ENCODE measurements at regions not wholly inside any gene's neighbourhood (a gene's known extent, or its start where the extent isn't known, plus 50 kb on each side); places are given as distances from the start of the nearest gene placed in this dataset.
"Not testable (repeated sequence)": the region's sequence is repeated elsewhere in the genome, so short reads cannot be mapped to it uniquely, and the experiment has no call there.

- no peak overlapping the region for H3K4me3 Mint-ChIP-seq
- CTCF ChIA-PET = no interaction called here
- H3K36me3 Mint-ChIP-seq = no peaks in the 10 kb centered on the region
- ATAC-seq (no peak), DNase-seq (no peak)
- H3K27ac Mint-ChIP-seq = no peak overlapping the region
- no peaks in the 10 kb centered on the region for H3K4me1 Mint-ChIP-seq
- H3K27me3 Mint-ChIP-seq = no peaks in the 10 kb centered on the region
- no peaks in the 10 kb centered on the region for H3K9me3 Mint-ChIP-seq (ENCODE audit: low read depth)
These were observed 117.9 kb downstream of the ANXA1 start for GRCh38 chr9:73269430-73270101.

- DNase-seq = no peak
- H3K36me3 Mint-ChIP-seq = no peaks in the 10 kb centered on the region
- no peak overlapping the region for H3K4me3 Mint-ChIP-seq
- no peaks in the 10 kb centered on the region for H3K4me1 Mint-ChIP-seq
- no peaks in the 10 kb centered on the region for H3K27me3 Mint-ChIP-seq
- H3K9me3 Mint-ChIP-seq (ENCODE audit: low read depth) = no peaks in the 10 kb centered on the region
- H3K27ac Mint-ChIP-seq = no peak overlapping the region
- no peak for ATAC-seq
- CTCF ChIA-PET = no interaction called here
These were observed 119.5 kb downstream of the ANXA1 start for GRCh38 chr9:73270967-73271721.

- H3K4me1 Mint-ChIP-seq = no peaks in the 10 kb centered on the region
- ATAC-seq (no peak), DNase-seq (no peak)
- H3K36me3 Mint-ChIP-seq = no peaks in the 10 kb centered on the region
- CTCF ChIA-PET = no interaction called here
- H3K4me3 Mint-ChIP-seq = no peak overlapping the region
- no peaks in the 10 kb centered on the region for H3K27me3 Mint-ChIP-seq
- no peaks in the 10 kb centered on the region for H3K9me3 Mint-ChIP-seq (ENCODE audit: low read depth)
- H3K27ac Mint-ChIP-seq = no peak overlapping the region
These were observed 128.4 kb downstream of the ANXA1 start for GRCh38 chr9:73280113-73280512.

GRCh38 chr9:73284377-73284776 is 132.7 kb downstream of the ANXA1 start:
- Mint-ChIP-seq H3K4me1 (no peaks in the 10 kb centered on the region), H3K36me3 (no peaks in the 10 kb centered on the region), H3K27me3 (no peaks in the 10 kb centered on the region), H3K27ac (no peak overlapping the region), H3K4me3 (no peak overlapping the region), H3K9me3 (ENCODE audit: low read depth) (no peaks in the 10 kb centered on the region)
- DNase-seq = no peak
- no peak for ATAC-seq
- CTCF ChIA-PET = no interaction called here

GRCh38 chr9:73294336-73294735 is 142.7 kb downstream of the ANXA1 start:
- no peaks in the 10 kb centered on the region for H3K27me3 Mint-ChIP-seq
- CTCF ChIA-PET = no interaction called here
- H3K4me1 Mint-ChIP-seq = no peaks in the 10 kb centered on the region
- H3K27ac Mint-ChIP-seq = no peak overlapping the region
- no peak for DNase-seq
- no peaks in the 10 kb centered on the region for H3K36me3 Mint-ChIP-seq
- H3K9me3 Mint-ChIP-seq (ENCODE audit: low read depth) = no peaks in the 10 kb centered on the region
- H3K4me3 Mint-ChIP-seq = no peak overlapping the region
- ATAC-seq = no peak

GRCh38 chr9:73325983-73326382 is 174.3 kb downstream of the ANXA1 start:
- H3K27ac Mint-ChIP-seq = no peak overlapping the region
- H3K4me1 Mint-ChIP-seq = no peaks in the 10 kb centered on the region
- ATAC-seq (no peak), DNase-seq (no peak)
- no peaks in the 10 kb centered on the region for H3K9me3 Mint-ChIP-seq (ENCODE audit: low read depth)
- CTCF ChIA-PET = no interaction called here
- H3K36me3 Mint-ChIP-seq = no peaks in the 10 kb centered on the region
- no peak overlapping the region for H3K4me3 Mint-ChIP-seq
- H3K27me3 Mint-ChIP-seq = no peaks in the 10 kb centered on the region

GRCh38 chr9:73327149-73327548 is 175.5 kb downstream of the ANXA1 start:
- no peaks in the 10 kb centered on the region for H3K27me3 Mint-ChIP-seq
- ATAC-seq (no peak), DNase-seq (no peak)
- H3K36me3 Mint-ChIP-seq = no peaks in the 10 kb centered on the region
- H3K9me3 Mint-ChIP-seq (ENCODE audit: low read depth) = no peaks in the 10 kb centered on the region
- CTCF ChIA-PET = no interaction called here
- no peak overlapping the region for H3K4me3 Mint-ChIP-seq
- no peak overlapping the region for H3K27ac Mint-ChIP-seq
- H3K4me1 Mint-ChIP-seq = no peaks in the 10 kb centered on the region

GRCh38 chr9:73337182-73337581 is 185.5 kb downstream of the ANXA1 start:
- ATAC-seq; H3K27ac Mint-ChIP-seq; DNase-seq; H3K4me3 Mint-ChIP-seq; H3K36me3 Mint-ChIP-seq; CTCF ChIA-PET; H3K27me3 Mint-ChIP-seq; H3K4me1 Mint-ChIP-seq; H3K9me3 Mint-ChIP-seq (ENCODE audit: low read depth): not testable (repeated sequence)

GRCh38 chr9:73344060-73344459 is 192.4 kb downstream of the ANXA1 start:
- CTCF ChIA-PET = no interaction called here
- Mint-ChIP-seq H3K36me3 (no peaks in the 10 kb centered on the region), H3K9me3 (ENCODE audit: low read depth) (no peaks in the 10 kb centered on the region), H3K4me3 (no peak overlapping the region), H3K27me3 (no peaks in the 10 kb centered on the region), H3K4me1 (no peaks in the 10 kb centered on the region), H3K27ac (no peak overlapping the region)
- ATAC-seq (no peak), DNase-seq (no peak)

GRCh38 chr9:73347123-73347522 is 195.5 kb downstream of the ANXA1 start:
- Mint-ChIP-seq H3K27me3 (no peaks in the 10 kb centered on the region), H3K9me3 (ENCODE audit: low read depth) (no peaks in the 10 kb centered on the region), H3K4me3 (no peak overlapping the region), H3K27ac (no peak overlapping the region), H3K36me3 (no peaks in the 10 kb centered on the region), H3K4me1 (no peaks in the 10 kb centered on the region)
- ATAC-seq (no peak), DNase-seq (no peak)
- CTCF ChIA-PET = no interaction called here

- no peak for DNase-seq
- no peaks in the 10 kb centered on the region for H3K36me3 Mint-ChIP-seq
- H3K4me3 Mint-ChIP-seq = no peak overlapping the region
- H3K4me1 Mint-ChIP-seq = no peaks in the 10 kb centered on the region
- no peak for ATAC-seq
- no peaks in the 10 kb centered on the region for H3K27me3 Mint-ChIP-seq
- H3K9me3 Mint-ChIP-seq (ENCODE audit: low read depth) = no peaks in the 10 kb centered on the region
- CTCF ChIA-PET = no interaction called here
- no peak overlapping the region for H3K27ac Mint-ChIP-seq
These were observed 196.1 kb downstream of the ANXA1 start for GRCh38 chr9:73347720-73348119.

GRCh38 chr9:73348471-73348870 is 196.8 kb downstream of the ANXA1 start:
- DNase-seq = no peak
- Mint-ChIP-seq H3K27ac (no peak overlapping the region), H3K36me3 (no peaks in the 10 kb centered on the region), H3K4me3 (no peak overlapping the region), H3K27me3 (no peaks in the 10 kb centered on the region), H3K4me1 (no peaks in the 10 kb centered on the region), H3K9me3 (ENCODE audit: low read depth) (no peaks in the 10 kb centered on the region)
- ATAC-seq = no peak
- CTCF ChIA-PET = no interaction called here

- H3K27me3 Mint-ChIP-seq = no peaks in the 10 kb centered on the region
- no peak for DNase-seq
- H3K27ac Mint-ChIP-seq = no peak overlapping the region
- no peaks in the 10 kb centered on the region for H3K4me1 Mint-ChIP-seq
- no peaks in the 10 kb centered on the region for H3K9me3 Mint-ChIP-seq (ENCODE audit: low read depth)
- H3K36me3 Mint-ChIP-seq = no peaks in the 10 kb centered on the region
- no peak for ATAC-seq
- H3K4me3 Mint-ChIP-seq = no peak overlapping the region
- CTCF ChIA-PET = no interaction called here
These were observed 197.8 kb downstream of the ANXA1 start for GRCh38 chr9:73349476-73349875.

GRCh38 chr9:73357607-73358006 is 205.9 kb downstream of the ANXA1 start:
- no peak for ATAC-seq
- no peaks in the 10 kb centered on the region for H3K27me3 Mint-ChIP-seq
- H3K4me3 Mint-ChIP-seq = no peak overlapping the region
- H3K9me3 Mint-ChIP-seq (ENCODE audit: low read depth) = no peaks in the 10 kb centered on the region
- H3K4me1 Mint-ChIP-seq = no peaks in the 10 kb centered on the region
- no peaks in the 10 kb centered on the region for H3K36me3 Mint-ChIP-seq
- CTCF ChIA-PET = no interaction called here
- no peak overlapping the region for H3K27ac Mint-ChIP-seq
- DNase-seq = no peak
